ENCODE measurements at regions not wholly inside any gene's neighbourhood (a gene's known extent, or its start where the extent isn't known, plus 50 kb on each side); places are given as distances from the start of the nearest gene placed in this dataset.

- TF ChIP-seq ZNF644 (tag; IDR thresholded peaks at IDR 0.05; ENCODE audit: low read depth) (no peak), ZNF444 (CRISPR knock-in tag; IDR thresholded peaks at IDR 0.05) (no peak), NCOA4 (IDR thresholded peaks at IDR 0.05; ENCODE audit: partially characterized antibody) (no peak), NR2F6 (CRISPR knock-in tag; IDR thresholded peaks at IDR 0.05) (no peak), ZNF184 (CRISPR knock-in tag; IDR thresholded peaks at IDR 0.05) (no peak), CBFA2T2 (conservative IDR thresholded peaks at IDR 0.05) (no peak), HNRNPLL (IDR thresholded peaks at IDR 0.05; ENCODE audit: low read depth, low read length, poor library complexity, severe bottlenecking) (no peak), CEBPZ (IDR thresholded peaks at IDR 0.05; ENCODE audit: borderline replicate concordance, low read depth, low read length) (no peak), ZBTB9 (CRISPR knock-in tag; IDR thresholded peaks at IDR 0.05) (no peak), CSDE1 (IDR thresholded peaks at IDR 0.05) (no peak)
Measured at GRCh38 chr11:92386577-92386976, 162.0 kb downstream of the FAT3 start (continued).

Data from K562 (cell line).